HepG2 (cell line): ENCODE measurements at regions not wholly inside any gene's neighbourhood (a gene's known extent, or its start where the extent isn't known, plus 50 kb on each side); places are given as distances from the start of the nearest gene placed in this dataset.

Source experiments
- ASH2L ChIP-seq: fragments of 300-600, 200-600 bp; sonication (generic); IDR thresholded peaks from 2 replicates; pipeline ENCODE4 v1.7.0; 2017; ENCODE audit warnings: low read depth, mild to moderate bottlenecking, moderate library complexity, mixed read lengths, low read length; ENCODE audit not compliant: insufficient read length
- ETV6 ChIP-seq: sonication (generic); formaldehyde crosslinking; conservative IDR thresholded peaks from 2 replicates; pipeline ENCODE4 v1.4.0; 2020; ENCODE audit warnings: missing genetic modification reagents
- JUND ChIP-seq: sonication (generic); formaldehyde crosslinking; IDR thresholded peaks from 2 replicates; pipeline ENCODE4 v1.8.0; 2022; ENCODE audit warnings: mild to moderate bottlenecking, missing genetic modification reagents
- POLR2A ChIP-seq, 2 experiments: IDR thresholded peaks; 2 replicates each; pipeline ENCODE4 v1.6.1; 2011; ENCODE audit warnings: low read depth in 2 of 2, low read length in 2 of 2, mild to moderate bottlenecking in 1 of 2, moderate library complexity in 1 of 2; ENCODE audit not compliant: insufficient read depth in 1 of 2
- POLR2AphosphoS5 ChIP-seq: IDR thresholded peaks from 2 replicates; pipeline ENCODE4 v1.6.1; 2012; ENCODE audit warnings: low read depth, low read length
- ZNF274 ChIP-seq: sonication (generic); formaldehyde crosslinking; IDR thresholded peaks from 2 replicates; pipeline ENCODE4 v1.5.1; 2020; ENCODE audit warnings: mild to moderate bottlenecking, missing genetic modification reagents
- ZNF792 ChIP-seq: IDR thresholded peaks from 2 replicates; pipeline ENCODE4 v1.6.1; 2016
- ZXDC ChIP-seq: sonication (generic); formaldehyde crosslinking; IDR thresholded peaks from 2 replicates; pipeline ENCODE4 v1.5.0; 2020; ENCODE audit warnings: mild to moderate bottlenecking, missing genetic modification reagents

GRCh38 chr3:70815817-70816216, 503.4 kb upstream of the MDFIC2 start:
- TF ChIP-seq ETV6 (CRISPR knock-in tag) (no peak), POLR2A (IDR thresholded peaks at IDR 0.05; ENCODE audit: insufficient read depth in 1 of 2, low read depth in 2 of 2, low read length in 2 of 2) (no peak), JUND (CRISPR knock-in tag) (no peak), ZXDC (no peak), ZNF792 (CRISPR knock-in tag) (no peak), ASH2L (no peak), POLR2AphosphoS5 (no peak), ZNF274 (CRISPR knock-in tag) (no peak)
